HL-60 (cell line): ENCODE measurements at regions not wholly inside any gene's neighbourhood (a gene's known extent, or its start where the extent isn't known, plus 50 kb on each side); places are given as distances from the start of the nearest gene placed in this dataset.

Experiments used
- CTCF ChIP-seq: IDR thresholded peaks from one replicate; pipeline ENCODE4 v1.5.1; 2011; ENCODE audit warnings: low read length, control low read depth, inconsistent platforms; ENCODE audit not compliant: insufficient read depth
- GABPA ChIP-seq: IDR thresholded peaks from 2 replicates; pipeline ENCODE4 v1.6.1; 2012; ENCODE audit warnings: low read depth
- POLR2AphosphoS5 ChIP-seq: IDR thresholded peaks from 2 replicates; pipeline ENCODE4 v1.6.1; 2012; ENCODE audit warnings: low read depth

GRCh38 chr13:22736084-22736767, 444.6 kb upstream of the SGCG start:
- no peak for TF ChIP-seq GABPA
- TF ChIP-seq POLR2AphosphoS5, result no peak
- TF ChIP-seq CTCF, result no peak
